CD1c-positive myeloid dendritic cell (primary cell): ENCODE measurements at regions not wholly inside any gene's neighbourhood (a gene's known extent, or its start where the extent isn't known, plus 50 kb on each side); places are given as distances from the start of the nearest gene placed in this dataset.

Experiments used
- DNase-seq: peaks from one replicate; pipeline ENCODE4 v3.0.0-alpha.2; 2016; ENCODE audit errors: extremely low spot score

- no peak for DNase-seq
Measured at GRCh38 chr1:184319879-184320278, 67.0 kb upstream of the C1orf21 start.

GRCh38 chr1:184322253-184322652, 64.6 kb upstream of the C1orf21 start:
- DNase-seq, result no peak

- DNase-seq, result no peak
Measured at GRCh38 chr1:184324972-184325371, 61.9 kb upstream of the C1orf21 start.

GRCh38 chr1:184326278-184326677, 60.6 kb upstream of the C1orf21 start:
- DNase-seq, result no peak

- no peak for DNase-seq
Measured at GRCh38 chr1:184329245-184329953, 57.4 kb upstream of the C1orf21 start.

- DNase-seq, result no peak
Measured at GRCh38 chr1:184329962-184330868, 56.6 kb upstream of the C1orf21 start.

GRCh38 chr1:184330875-184331274, 56.0 kb upstream of the C1orf21 start:
- no peak for DNase-seq
